MM.1S (cell line): ENCODE measurements at regions not wholly inside any gene's neighbourhood (a gene's known extent, or its start where the extent isn't known, plus 50 kb on each side); places are given as distances from the start of the nearest gene placed in this dataset.

Experiments
- DNase-seq: peaks from one replicate; pipeline ENCODE4 v3.0.0-alpha.2; 2015
- H2AFZ ChIP-seq: fragments of 300-600 bp; sonication (generic); 2 replicates; pipeline ENCODE4 v1.6.0; 2016; ENCODE audit warnings: antibody characterized with exemption, low read length
- H3F3A ChIP-seq: fragments of 300-600 bp; sonication (generic); 2 replicates; pipeline ENCODE4 v1.6.1; 2016; ENCODE audit warnings: mild to moderate bottlenecking, antibody characterized with exemption, low read length, moderate library complexity, mixed read lengths; ENCODE audit not compliant: insufficient read depth
- H3K27ac ChIP-seq: fragments of 300-600 bp; sonication (generic); 2 replicates; pipeline ENCODE4 v1.5.1; 2016; ENCODE audit warnings: mild to moderate bottlenecking, low read length
- H3K27me3 ChIP-seq: fragments of 300-600 bp; sonication (generic); replicated peaks from 2 replicates; pipeline ENCODE4 v1.6.0; 2016; ENCODE audit warnings: low read length; ENCODE audit not compliant: insufficient read depth
- H3K36me3 ChIP-seq: fragments of 300-600 bp; sonication (generic); replicated peaks from 2 replicates; pipeline ENCODE4 v1.6.1; 2016; ENCODE audit warnings: mild to moderate bottlenecking, low read length, mixed read lengths; ENCODE audit not compliant: insufficient read depth
- H3K4me1 ChIP-seq: fragments of 300-600 bp; sonication (generic); 2 replicates; pipeline ENCODE4 v1.6.1; 2016; ENCODE audit warnings: low read length, mixed read lengths
- H3K4me2 ChIP-seq: fragments of 300-600 bp; sonication (generic); 2 replicates; pipeline ENCODE4 v1.6.0; 2016; ENCODE audit warnings: low read depth, low read length
- H3K4me3 ChIP-seq: fragments of 300-600 bp; sonication (generic); 2 replicates; pipeline ENCODE4 v1.5.1; 2016; ENCODE audit warnings: low read length, mixed read lengths
- H3K79me2 ChIP-seq: fragments of 300-600 bp; sonication (generic); 2 replicates; pipeline ENCODE4 v1.6.1; 2016; ENCODE audit warnings: mixed run types, low read length, mixed read lengths
- H3K9ac ChIP-seq: fragments of 300-600 bp; sonication (generic); 2 replicates; pipeline ENCODE4 v1.6.1; 2016; ENCODE audit warnings: low read length, mixed read lengths
- H3K9me2 ChIP-seq: fragments of 300-600 bp; sonication (generic); replicated peaks from 2 replicates; pipeline ENCODE4 v1.6.1; 2016; ENCODE audit warnings: mild to moderate bottlenecking, low read length, mixed read lengths; ENCODE audit not compliant: insufficient read depth
- H3K9me3 ChIP-seq: fragments of 300-600 bp; sonication (generic); replicated peaks from 2 replicates; pipeline ENCODE4 v1.6.1; 2016; ENCODE audit warnings: mild to moderate bottlenecking, low read length, mixed read lengths; ENCODE audit not compliant: insufficient read depth
- H4K20me1 ChIP-seq: fragments of 300-600 bp; sonication (generic); 2 replicates; pipeline ENCODE4 v1.6.1; 2016; ENCODE audit warnings: mild to moderate bottlenecking, low read length, moderate library complexity, mixed read lengths; ENCODE audit not compliant: insufficient read depth
- EZH2 ChIP-seq: fragments of 300-600 bp; sonication (generic); optimal IDR thresholded peaks from 2 replicates; pipeline ENCODE3; 2017; ENCODE audit warnings: low read depth, mild to moderate bottlenecking, antibody characterized with exemption, low read length, mixed read lengths
- EZH2phosphoT487 ChIP-seq: fragments of 300-600 bp; sonication (generic); IDR thresholded peaks from 2 replicates; pipeline ENCODE4 v1.6.1; 2018; ENCODE audit warnings: antibody characterized with exemption, low read length
- TF ChIP-seq, protein P1 (sequence below): fragments of 300-600 bp; sonication (generic); IDR thresholded peaks from 2 replicates; pipeline ENCODE4 v1.5.1; 2016; ENCODE audit warnings: antibody characterized with exemption, low read length, mixed read lengths

DNA sequence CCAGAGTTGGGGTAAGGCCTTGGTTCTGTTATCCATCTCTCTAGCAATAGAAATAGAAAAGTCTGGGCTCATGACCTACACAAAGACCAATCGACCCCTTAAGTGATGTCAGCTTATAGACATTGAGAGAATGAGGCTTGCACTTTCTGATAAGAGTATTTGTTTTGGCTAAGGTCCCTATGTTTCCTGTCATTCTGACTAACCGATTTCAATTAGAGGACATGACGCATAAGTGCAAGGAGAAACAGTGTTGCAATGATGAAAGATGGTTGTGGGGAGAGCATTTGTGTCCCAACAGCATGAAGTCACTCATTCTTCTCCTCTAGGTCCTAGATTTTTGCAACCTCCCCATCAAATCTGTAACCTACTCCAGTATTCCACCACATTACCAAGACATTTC lies 255.1 kb downstream of the MAT2B start:
- H3K4me2 ChIP-seq, result no peak overlapping the region
- no peaks in the 10 kb centered on the region for H3K9me2 ChIP-seq
- no peaks in the 10 kb centered on the region for H4K20me1 ChIP-seq
- no peak overlapping the region for H3K27ac ChIP-seq
- DNase-seq, result no peak
- no peak for TF ChIP-seq EZH2
- TF ChIP-seq EZH2phosphoT487, result no peak
- TF ChIP-seq, protein P1, sequence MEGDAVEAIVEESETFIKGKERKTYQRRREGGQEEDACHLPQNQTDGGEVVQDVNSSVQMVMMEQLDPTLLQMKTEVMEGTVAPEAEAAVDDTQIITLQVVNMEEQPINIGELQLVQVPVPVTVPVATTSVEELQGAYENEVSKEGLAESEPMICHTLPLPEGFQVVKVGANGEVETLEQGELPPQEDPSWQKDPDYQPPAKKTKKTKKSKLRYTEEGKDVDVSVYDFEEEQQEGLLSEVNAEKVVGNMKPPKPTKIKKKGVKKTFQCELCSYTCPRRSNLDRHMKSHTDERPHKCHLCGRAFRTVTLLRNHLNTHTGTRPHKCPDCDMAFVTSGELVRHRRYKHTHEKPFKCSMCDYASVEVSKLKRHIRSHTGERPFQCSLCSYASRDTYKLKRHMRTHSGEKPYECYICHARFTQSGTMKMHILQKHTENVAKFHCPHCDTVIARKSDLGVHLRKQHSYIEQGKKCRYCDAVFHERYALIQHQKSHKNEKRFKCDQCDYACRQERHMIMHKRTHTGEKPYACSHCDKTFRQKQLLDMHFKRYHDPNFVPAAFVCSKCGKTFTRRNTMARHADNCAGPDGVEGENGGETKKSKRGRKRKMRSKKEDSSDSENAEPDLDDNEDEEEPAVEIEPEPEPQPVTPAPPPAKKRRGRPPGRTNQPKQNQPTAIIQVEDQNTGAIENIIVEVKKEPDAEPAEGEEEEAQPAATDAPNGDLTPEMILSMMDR, result no peak
- no peaks in the 10 kb centered on the region for H3K79me2 ChIP-seq
- H3K4me3 ChIP-seq, result no peak overlapping the region
- H3F3A ChIP-seq, result no peaks in the 10 kb centered on the region
- H3K36me3 ChIP-seq, result no peaks in the 10 kb centered on the region
- H3K27me3 ChIP-seq, result no peaks in the 10 kb centered on the region
- no peak overlapping the region for H3K9ac ChIP-seq
- no peaks in the 10 kb centered on the region for H3K4me1 ChIP-seq
- H3K9me3 ChIP-seq, result no peaks in the 10 kb centered on the region
- no peak overlapping the region for H2AFZ ChIP-seq

DNA sequence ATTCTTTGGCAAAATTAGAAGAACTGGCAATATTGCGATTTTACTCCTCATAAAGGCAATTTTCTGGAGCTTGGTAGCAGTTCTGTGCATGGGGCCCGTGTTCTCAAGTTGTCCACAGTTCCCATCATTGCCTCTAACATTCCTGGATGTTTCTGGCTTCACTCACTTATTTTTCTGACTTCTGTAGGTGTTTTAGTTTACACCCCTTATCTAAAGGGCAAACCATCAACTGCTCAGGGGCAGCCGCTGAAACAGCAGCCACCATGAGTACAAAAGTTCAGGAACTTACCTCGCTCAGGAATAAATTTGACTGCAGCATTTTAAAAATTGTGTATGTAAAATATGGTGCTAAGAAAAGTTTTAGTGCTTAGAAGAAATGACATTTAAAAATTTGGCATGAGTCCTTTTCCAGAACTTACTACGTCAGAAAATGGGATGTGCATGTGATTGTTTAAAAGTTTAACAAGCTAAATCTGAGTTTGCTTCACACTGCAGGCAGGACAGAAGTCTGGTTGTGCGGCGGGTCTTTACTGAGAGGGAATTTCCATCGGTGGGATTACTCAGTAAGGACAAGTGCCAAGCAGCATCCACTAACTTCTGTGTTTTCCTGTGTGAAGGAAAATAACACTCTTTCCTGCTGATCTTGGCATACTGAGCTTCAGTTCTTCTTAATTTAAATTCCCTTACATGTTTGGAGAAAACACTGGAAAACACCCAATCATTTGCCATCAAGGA lies 261.7 kb downstream of the MAT2B start:
- H2AFZ ChIP-seq, result no peak overlapping the region
- no peaks in the 10 kb centered on the region for H3K79me2 ChIP-seq
- H3K27me3 ChIP-seq, result no peaks in the 10 kb centered on the region
- H3K9me2 ChIP-seq, result no peaks in the 10 kb centered on the region
- no peaks in the 10 kb centered on the region for H3K9me3 ChIP-seq
- TF ChIP-seq EZH2phosphoT487 (no peak), EZH2 (no peak)
- TF ChIP-seq, protein P1, result no peak
- H3K9ac ChIP-seq, result no peak overlapping the region
- H3K4me3 ChIP-seq, result no peak overlapping the region
- H3F3A ChIP-seq, result no peaks in the 10 kb centered on the region
- DNase-seq, result no peak
- H3K4me1 ChIP-seq, result no peaks in the 10 kb centered on the region
- no peaks in the 10 kb centered on the region for H4K20me1 ChIP-seq
- no peak overlapping the region for H3K27ac ChIP-seq
- H3K36me3 ChIP-seq, result no peaks in the 10 kb centered on the region
- no peak overlapping the region for H3K4me2 ChIP-seq

DNA sequence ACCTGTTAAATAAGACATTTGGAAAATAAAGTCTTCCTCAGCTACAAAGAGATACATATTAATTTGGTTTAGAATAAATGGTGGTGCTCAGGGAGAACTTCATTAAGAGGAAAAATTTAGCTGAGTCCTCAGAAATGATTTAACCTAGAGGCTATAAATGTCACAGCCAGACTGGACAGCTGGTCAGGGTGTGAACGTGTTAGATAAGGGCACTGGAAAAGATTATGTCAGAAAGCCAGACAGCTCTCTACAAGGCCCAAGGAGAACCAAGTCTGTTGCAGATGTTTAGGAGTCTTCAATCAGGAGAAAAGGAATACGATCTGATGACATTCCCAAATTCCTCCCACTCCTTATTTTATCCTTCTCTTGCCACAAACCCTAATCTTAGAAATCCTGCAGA lies 265.2 kb downstream of the MAT2B start:
- no peaks in the 10 kb centered on the region for H3K9me3 ChIP-seq
- H2AFZ ChIP-seq, result no peak overlapping the region
- DNase-seq, result no peak
- H3K9me2 ChIP-seq, result no peaks in the 10 kb centered on the region
- no peaks in the 10 kb centered on the region for H3K4me1 ChIP-seq
- H3K27me3 ChIP-seq, result no peaks in the 10 kb centered on the region
- H3K4me3 ChIP-seq, result no peak overlapping the region
- no peaks in the 10 kb centered on the region for H3F3A ChIP-seq
- H3K27ac ChIP-seq, result no peak overlapping the region
- H3K4me2 ChIP-seq, result no peak overlapping the region
- TF ChIP-seq EZH2 (no peak), EZH2phosphoT487 (no peak)
- TF ChIP-seq, protein P1, result no peak
- no peak overlapping the region for H3K9ac ChIP-seq
- no peaks in the 10 kb centered on the region for H3K36me3 ChIP-seq
- H4K20me1 ChIP-seq, result no peaks in the 10 kb centered on the region
- no peaks in the 10 kb centered on the region for H3K79me2 ChIP-seq
